Fibroblast of mammary gland (primary cell): ENCODE measurements at regions not wholly inside any gene's neighbourhood (a gene's known extent, or its start where the extent isn't known, plus 50 kb on each side); places are given as distances from the start of the nearest gene placed in this dataset.

Experiments
- DNase-seq: peaks from one replicate; pipeline ENCODE4 v3.0.0-alpha.2; 2010; ENCODE audit warnings: low read depth
- H3K4me3 ChIP-seq: 2 replicates; pipeline ENCODE4 v1.5.1; 2011; ENCODE audit warnings: low read depth, mild to moderate bottlenecking, low read length, moderate library complexity; ENCODE audit not compliant: control insufficient read depth
- CTCF ChIP-seq: conservative IDR thresholded peaks from 2 replicates; pipeline ENCODE4 v1.5.1; 2011; ENCODE audit warnings: low read depth, low read length, inconsistent platforms; ENCODE audit not compliant: control insufficient read depth, insufficient read depth

- no peak for TF ChIP-seq CTCF
Measured at GRCh38 chr10:57825015-57825414, 442.7 kb downstream of the IPMK start.

GRCh38 chr10:57823398-57823797 lies 444.3 kb downstream of the IPMK start:
- H3K4me3 ChIP-seq, result no peak overlapping the region
- no peak for DNase-seq
- no peak for TF ChIP-seq CTCF

More at GRCh38 chr10:57825015-57825414, 442.7 kb downstream of the IPMK start:
- no peak overlapping the region for H3K4me3 ChIP-seq
- DNase-seq, result no peak

GRCh38 chr10:57822965-57823364 lies 444.7 kb downstream of the IPMK start:
- no peak for TF ChIP-seq CTCF
- H3K4me3 ChIP-seq, result no peak overlapping the region
- DNase-seq, result no peak

- TF ChIP-seq CTCF, result no peak
- no peak overlapping the region for H3K4me3 ChIP-seq
- DNase-seq, result no peak
Measured at GRCh38 chr10:57818522-57818921, 449.2 kb downstream of the IPMK start.

- no peak overlapping the region for H3K4me3 ChIP-seq
- DNase-seq, result no peak
- TF ChIP-seq CTCF, result no peak
Measured at GRCh38 chr10:57817741-57818140, 450.0 kb downstream of the IPMK start.

GRCh38 chr10:57815949-57816348 lies 451.7 kb downstream of the IPMK start:
- no peak for TF ChIP-seq CTCF
- no peak for DNase-seq
- H3K4me3 ChIP-seq, result no peak overlapping the region

- DNase-seq, result no peak
- no peak overlapping the region for H3K4me3 ChIP-seq
- TF ChIP-seq CTCF, result no peak
Measured at GRCh38 chr10:57809961-57810360, 457.7 kb downstream of the IPMK start.
